Globus pallidus (tissue), 1 donor: ENCODE measurements at regions not wholly inside any gene's neighbourhood (a gene's known extent, or its start where the extent isn't known, plus 50 kb on each side); places are given as distances from the start of the nearest gene placed in this dataset.

Source experiments
- DNase-seq: peaks from one replicate; pipeline ENCODE4 v3.0.0-alpha.2; 2015; ENCODE audit warnings: low spot score

DNA sequence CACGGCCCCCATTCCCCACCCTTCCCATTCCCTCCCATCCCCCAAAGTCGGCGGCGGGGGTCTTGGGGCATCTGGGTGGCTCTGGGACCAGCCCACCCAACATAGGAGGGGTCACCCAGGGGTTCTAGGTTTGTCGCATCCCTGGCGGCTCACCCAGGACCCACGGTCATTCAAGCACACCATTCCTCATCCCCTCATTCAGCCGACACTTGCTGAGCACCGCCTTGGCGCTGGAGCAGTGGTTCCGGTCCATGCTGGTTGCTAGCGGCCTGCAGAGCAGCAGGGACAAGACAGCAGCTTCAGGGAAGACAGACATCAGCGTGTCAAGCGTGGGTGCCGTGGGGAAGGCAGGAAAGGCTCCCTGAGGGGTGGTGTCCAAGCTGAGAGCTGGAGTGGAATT is 50.5 kb upstream of the OTOS start:
- DNase-seq: no peak

DNA sequence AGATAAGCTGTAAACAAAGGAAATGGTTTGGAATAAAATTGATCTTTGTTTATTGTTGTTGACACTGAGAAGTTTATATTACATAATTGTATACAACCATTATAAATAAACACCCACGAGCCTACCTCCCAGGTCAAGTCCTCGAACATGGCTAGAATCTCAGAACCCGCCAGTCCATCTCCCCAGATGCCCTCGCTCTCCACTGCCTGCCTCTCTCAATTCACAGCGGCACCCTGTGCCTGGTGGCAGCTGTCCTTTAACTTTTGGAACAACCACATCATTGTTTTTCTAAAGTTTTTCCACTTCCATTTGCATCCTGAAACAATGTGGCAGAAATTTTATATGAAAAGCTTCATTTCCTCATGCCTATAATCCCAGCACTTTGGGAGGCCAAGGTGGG is 52.2 kb upstream of the OTOS start:
- DNase-seq: peak; percentile 54

- DNase-seq: peak; percentile 48
Observed at GRCh38 chr2:240194341-240194762, 53.9 kb upstream of the OTOS start.

- no peak for DNase-seq
Observed at GRCh38 chr2:240195316-240195861, 54.9 kb upstream of the OTOS start.

GRCh38 chr2:240196716-240197461 is 56.4 kb upstream of the OTOS start:
- DNase-seq: no peak

- DNase-seq: no peak
Observed at GRCh38 chr2:240197462-240198139, 57.1 kb upstream of the OTOS start.

DNA sequence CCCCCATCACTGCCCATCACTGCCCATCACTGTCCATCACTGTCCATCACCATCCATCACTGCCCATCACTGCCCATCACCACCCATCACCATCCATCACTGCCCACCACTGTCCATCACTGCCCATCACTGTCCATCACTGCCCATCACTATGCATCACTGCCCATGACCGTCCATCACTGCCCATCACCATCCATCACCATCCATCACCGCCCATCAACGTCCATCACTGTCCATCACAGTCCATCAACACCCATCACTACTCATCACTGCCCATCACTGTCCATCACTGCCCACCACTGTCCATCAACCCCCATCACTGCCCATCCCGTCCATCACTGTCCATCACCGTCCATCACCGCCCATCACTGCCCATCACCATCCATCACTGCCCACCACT is 57.8 kb upstream of the OTOS start:
- no peak for DNase-seq

DNA sequence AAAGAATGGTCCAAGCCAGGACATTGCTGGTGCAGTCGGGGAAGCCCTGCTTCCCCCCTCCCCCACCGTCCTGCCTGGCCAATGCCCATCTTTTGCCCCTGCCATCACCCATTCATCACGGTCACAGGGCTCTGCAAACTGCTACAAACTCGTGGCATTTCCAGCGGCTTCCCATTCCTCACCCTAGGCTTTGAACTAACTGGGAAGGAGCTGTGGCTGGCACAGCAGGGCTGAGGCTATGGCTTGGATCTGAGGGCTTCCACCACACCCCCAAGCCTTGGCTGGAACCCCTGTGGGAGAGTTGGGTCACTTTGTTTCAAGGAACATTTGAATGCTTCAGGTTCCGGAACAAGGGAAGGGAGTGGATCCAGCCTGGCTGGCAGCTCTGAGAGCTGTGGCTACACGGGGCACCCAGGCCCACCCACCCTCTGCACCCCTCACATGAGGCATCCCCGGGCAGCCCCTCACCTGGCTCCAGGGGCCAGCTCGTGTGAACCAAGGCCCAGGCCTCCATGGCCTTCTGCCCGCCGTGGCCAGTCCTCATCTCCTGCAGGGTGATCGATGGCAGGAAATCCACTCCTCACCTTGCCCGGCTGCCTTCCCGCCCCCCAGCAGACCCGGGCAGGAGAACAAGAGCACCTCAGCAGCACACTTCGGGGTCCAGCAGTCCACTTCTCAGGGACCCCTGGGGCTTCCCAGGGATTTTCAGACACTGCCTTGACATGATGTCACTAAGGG is 58.8 kb upstream of the OTOS start:
- DNase-seq: no peak

DNA sequence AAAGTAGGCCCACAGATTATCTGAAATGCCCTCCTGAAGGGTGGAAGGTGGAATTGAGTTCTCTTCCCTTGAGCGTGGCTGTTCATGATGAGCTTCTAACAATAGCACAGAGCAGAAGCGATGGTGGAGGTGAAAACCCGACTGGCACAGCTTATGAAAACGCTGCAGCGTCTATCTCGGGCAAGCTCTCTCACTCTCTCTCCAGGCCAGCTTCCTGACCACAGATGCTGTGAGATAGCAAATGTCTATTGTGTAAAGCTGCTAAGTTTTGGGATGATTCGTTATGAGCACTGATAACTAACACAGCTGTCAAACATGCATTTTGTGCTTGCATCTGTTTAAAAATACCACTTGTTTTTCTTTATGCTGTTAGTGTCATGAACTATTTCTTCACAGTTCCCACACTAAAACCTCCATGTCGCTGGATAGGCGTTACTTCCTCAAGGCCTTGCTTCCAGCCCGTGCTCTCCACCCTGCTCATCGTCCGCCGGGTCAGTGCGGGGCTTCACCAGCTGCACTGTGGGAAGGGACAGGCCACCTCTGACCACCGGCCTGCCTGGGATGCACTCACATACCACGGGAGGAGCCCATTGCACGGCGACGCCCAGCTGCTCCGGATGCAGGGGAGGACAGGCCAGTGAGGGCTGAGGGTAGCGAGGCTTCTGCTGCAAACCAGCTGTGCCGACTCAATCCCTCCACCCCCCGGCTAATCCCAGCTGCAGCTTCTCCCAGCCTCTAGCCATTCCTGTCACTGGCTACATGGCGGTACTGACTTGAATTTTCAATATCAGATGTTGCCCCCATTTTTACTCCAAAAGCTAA is 60.0 kb upstream of the OTOS start:
- no peak for DNase-seq

- no peak for DNase-seq
Observed at GRCh38 chr2:240201866-240202265, 61.4 kb upstream of the OTOS start.

DNA sequence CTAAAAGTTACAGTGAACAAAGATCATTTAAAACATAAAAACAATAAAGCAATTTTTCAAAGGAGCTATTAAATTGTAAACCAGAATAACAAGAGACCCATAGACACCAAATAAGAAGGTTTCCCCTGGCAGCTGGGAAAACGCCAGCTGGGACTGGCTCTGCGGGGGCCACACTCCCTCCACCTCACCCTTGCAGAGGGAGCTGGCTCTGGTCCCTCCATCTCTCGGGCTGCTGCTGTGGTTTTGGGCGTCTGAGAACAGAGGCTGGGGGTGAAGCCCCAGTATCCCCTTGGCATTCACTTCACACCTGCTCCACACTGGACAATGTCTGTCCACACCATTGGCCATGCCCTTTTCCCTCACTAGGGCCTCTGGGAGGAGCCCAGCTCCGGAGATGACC is 62.1 kb upstream of the OTOS start:
- DNase-seq: no peak

GRCh38 chr2:240203031-240203787 is 62.8 kb upstream of the OTOS start:
- no peak for DNase-seq

GRCh38 chr2:240203788-240204270 is 63.4 kb upstream of the OTOS start:
- no peak for DNase-seq

DNA sequence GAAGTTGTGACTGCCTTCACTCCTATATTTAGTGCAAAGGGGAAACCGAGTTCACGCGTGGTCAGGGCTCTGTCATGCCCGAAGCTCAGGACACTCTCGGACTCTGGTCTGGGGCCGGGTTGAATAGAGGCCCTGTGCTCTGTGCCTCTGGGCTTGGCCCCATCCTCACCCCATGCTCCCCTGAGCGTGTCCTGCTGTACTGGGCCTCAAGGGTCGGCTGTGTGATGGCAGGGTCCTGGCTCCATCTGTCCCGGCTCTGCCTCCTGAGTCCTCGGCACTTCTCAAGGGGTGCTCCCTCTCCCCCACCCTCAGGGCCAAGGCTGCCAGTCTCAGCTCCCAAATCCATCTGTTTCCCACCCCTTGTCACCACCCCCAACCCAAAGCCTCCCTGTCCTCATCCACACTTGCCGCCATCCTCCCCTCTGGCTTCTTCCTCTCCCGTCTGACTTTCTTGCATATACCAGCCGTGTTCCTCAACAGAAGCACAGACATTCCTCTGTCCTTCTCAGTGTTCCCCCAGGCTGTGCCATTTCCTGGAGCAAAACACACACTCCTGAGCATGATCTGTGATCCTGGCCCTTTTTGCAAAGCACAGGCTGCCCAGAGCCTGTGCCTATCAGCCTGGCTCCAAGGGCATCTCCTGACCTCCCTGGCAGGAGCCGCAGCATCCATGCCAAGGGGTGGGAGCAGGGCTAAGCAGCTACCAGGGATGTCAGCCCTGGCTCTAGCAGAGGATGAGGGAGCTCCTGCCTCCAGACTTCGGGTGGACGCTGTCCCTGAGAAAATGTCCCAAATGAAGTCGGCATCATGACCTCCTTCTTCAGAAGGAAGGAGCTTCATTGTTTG is 64.2 kb upstream of the OTOS start:
- DNase-seq: no peak

DNA sequence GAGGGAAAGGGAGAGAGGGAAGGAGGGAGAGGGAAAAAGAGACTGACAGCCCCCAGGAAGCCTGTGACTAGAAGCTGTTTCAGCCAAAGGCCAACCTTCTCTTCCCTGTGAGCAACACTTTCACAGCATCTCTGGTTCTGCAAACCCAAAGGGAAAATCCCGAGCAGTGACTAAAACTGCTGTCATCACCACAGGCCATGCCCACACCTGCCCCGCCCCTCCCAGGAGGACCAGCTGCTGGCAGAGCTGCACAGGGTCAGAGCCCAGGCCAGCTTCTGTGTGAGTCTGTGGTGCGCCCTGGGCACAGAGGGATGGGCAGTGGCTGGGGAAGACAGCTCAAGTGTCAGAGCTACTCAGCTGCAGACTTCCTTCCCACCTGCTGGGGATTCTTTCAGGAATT is 64.9 kb upstream of the OTOS start:
- no peak for DNase-seq

DNA sequence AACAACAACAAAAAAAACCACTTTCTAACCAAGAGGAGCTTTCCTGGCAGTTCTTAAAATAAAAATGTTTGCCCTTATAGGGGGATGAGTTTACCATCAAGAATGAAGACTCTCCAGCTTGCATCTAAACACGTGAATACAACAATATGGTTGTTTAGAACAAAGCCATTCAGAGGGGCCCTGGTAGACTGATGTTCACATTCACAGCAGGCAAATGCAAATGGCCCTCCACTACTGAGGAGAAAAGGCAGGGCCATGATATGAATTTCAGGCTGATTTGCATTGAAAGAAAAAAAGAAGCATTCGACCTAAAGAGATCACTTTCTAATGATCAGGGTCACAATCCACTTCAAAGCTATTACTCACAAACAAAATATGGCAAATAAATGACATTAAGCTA is 65.3 kb upstream of the OTOS start:
- no peak for DNase-seq

DNA sequence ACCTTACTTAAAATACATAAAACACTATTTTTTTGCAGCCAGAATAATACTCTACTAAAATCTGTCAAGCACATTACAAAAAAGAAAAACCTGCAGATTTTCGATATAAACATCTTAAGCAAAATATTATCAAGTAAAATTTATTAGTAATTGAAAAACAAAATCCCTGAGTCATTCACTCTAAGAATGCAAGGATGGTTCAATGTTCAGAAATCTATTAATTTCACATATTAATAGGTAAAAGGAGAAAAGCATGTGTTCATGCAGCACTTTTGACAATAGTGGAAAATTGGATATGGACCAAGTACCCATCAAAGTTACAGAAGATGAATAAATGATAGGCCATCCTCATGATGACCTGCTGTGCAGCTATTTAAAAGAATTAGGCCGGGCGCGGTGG is 66.2 kb upstream of the OTOS start:
- DNase-seq: no peak

DNA sequence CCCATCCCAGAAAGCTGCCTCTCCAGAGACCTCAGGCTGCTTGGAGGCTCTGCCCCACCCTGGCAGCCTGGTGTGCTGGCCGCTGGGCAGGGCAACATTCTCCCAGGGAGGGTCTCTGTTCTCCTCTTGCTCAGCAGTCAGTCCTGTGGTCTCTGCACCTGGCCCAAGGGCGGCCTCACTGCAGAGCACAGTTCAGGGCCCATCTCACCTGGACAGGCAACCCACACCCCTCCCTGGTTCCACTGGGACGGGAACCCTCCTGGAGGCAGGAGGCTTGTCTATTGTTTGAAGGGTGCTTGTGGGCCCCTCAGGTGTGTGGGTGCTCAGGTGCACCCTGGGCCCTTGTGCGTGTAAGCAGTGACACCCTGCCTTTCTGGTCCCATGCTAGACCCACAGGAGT is 67.2 kb upstream of the OTOS start:
- no peak for DNase-seq

- no peak for DNase-seq
Observed at GRCh38 chr2:240208096-240208495, 67.6 kb upstream of the OTOS start.

DNA sequence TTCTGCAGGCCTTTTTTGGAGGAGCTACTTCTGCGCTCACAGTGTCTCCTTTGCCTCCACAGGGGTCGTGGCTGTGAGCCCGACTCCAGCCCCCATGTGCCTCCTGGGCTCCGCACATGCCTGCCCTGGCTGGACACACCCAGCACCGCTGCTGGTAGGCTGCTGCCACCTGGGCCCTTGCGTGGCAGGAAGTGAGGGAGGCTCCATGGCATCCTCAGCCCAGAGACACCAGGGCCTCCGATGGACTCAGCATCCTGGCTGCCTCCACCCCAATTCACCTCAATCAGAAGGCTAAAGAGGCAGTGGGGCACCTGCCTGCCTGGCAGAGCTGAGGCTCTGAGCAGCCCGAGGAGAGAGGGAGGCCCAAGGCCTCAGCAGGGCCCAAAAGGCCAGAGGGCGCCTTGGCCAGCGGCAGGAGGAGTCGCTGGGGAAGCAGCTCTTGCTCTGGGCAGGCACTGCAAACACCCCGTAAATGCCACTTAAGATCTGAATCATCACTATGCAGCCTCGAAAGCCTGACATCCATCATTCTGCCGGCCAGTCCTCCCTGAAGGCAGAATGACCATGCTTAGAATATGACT is 68.3 kb upstream of the OTOS start:
- DNase-seq: no peak
